LNCaP clone FGC (cell line): ENCODE measurements at regions not wholly inside any gene's neighbourhood (a gene's known extent, or its start where the extent isn't known, plus 50 kb on each side); places are given as distances from the start of the nearest gene placed in this dataset.

Experiments used
- DNase-seq: peaks from one replicate; pipeline ENCODE4 v3.0.0-alpha.2; 2011; ENCODE audit warnings: low read depth
- H3K4me3 ChIP-seq: 2 replicates; pipeline ENCODE4 v1.5.1; 2011; ENCODE audit warnings: mild to moderate bottlenecking, low read depth, low read length, control low read depth
- CTCF ChIP-seq: IDR thresholded peaks from 2 replicates; pipeline ENCODE4 v1.5.1; 2012; ENCODE audit warnings: mild to moderate bottlenecking; ENCODE audit not compliant: control insufficient read depth, insufficient read depth; ENCODE audit errors: extremely low read depth

- H3K4me3 ChIP-seq: no peak overlapping the region
- no peak for TF ChIP-seq CTCF
- no peak for DNase-seq
Measured at GRCh38 chr10:128804411-128804810, 662.6 kb upstream of the MGMT start.

- DNase-seq: no peak
- H3K4me3 ChIP-seq: no peak overlapping the region
- TF ChIP-seq CTCF: no peak
Measured at GRCh38 chr10:128808921-128809440, 658.1 kb upstream of the MGMT start.

GRCh38 chr10:128811511-128811910 lies 655.5 kb upstream of the MGMT start:
- DNase-seq: no peak
- H3K4me3 ChIP-seq: no peak overlapping the region
- TF ChIP-seq CTCF: no peak

GRCh38 chr10:128812000-128812399 lies 655.0 kb upstream of the MGMT start:
- TF ChIP-seq CTCF: no peak
- H3K4me3 ChIP-seq: no peak overlapping the region
- no peak for DNase-seq

- DNase-seq: no peak
- TF ChIP-seq CTCF: no peak
- H3K4me3 ChIP-seq: no peak overlapping the region
Measured at GRCh38 chr10:128813574-128813973, 653.5 kb upstream of the MGMT start.

GRCh38 chr10:128814024-128814423 lies 653.0 kb upstream of the MGMT start:
- H3K4me3 ChIP-seq: no peak overlapping the region
- no peak for TF ChIP-seq CTCF
- DNase-seq: no peak

GRCh38 chr10:128814782-128815181 lies 652.3 kb upstream of the MGMT start:
- no peak for DNase-seq
- TF ChIP-seq CTCF: no peak
- no peak overlapping the region for H3K4me3 ChIP-seq
